AG04449 (cell line): ENCODE measurements at regions not wholly inside any gene's neighbourhood (a gene's known extent, or its start where the extent isn't known, plus 50 kb on each side); places are given as distances from the start of the nearest gene placed in this dataset.

ENCODE experiments used
- CTCF ChIA-PET: fragments of 350-600 bp; formaldehyde crosslinking; extraction: SDS; loops from one replicate; lab custom pipeline; 2021; ENCODE audit warnings: antibody characterized with exemption; lab: Yijun Ruan, JAX
- POLR2A ChIA-PET: fragments of 400-600, 350-600 bp; formaldehyde crosslinking; extraction: SDS; loops from one replicate; lab custom pipeline; 2020; ENCODE audit warnings: antibody characterized with exemption, inconsistent platforms; lab: Yijun Ruan, JAX
- DNase-seq: peaks from one replicate; pipeline ENCODE4 v3.0.0-alpha.2; 2010; ENCODE audit warnings: low read depth, low spot score
- H3K4me3 ChIP-seq: 2 replicates; pipeline ENCODE4 v1.5.1; 2011; ENCODE audit warnings: low read depth, mild to moderate bottlenecking, control low read depth, low read length
- CTCF ChIP-seq: IDR thresholded peaks from one replicate; pipeline ENCODE4 v1.5.1; 2011; ENCODE audit warnings: mild to moderate bottlenecking, moderate library complexity, low read length, control low read depth, inconsistent platforms; ENCODE audit not compliant: insufficient read depth; ENCODE audit errors: missing control alignments

GRCh38 chr5:56566374-56567249 is 248.7 kb upstream of the MAP3K1 start:
- TF ChIP-seq CTCF: no peak
- CTCF ChIA-PET: no interaction called here
- no peak overlapping the region for H3K4me3 ChIP-seq
- no peak for DNase-seq
- POLR2A ChIA-PET: no interaction called here

- no peak for TF ChIP-seq CTCF
- ChIA-PET POLR2A (no interaction called here), CTCF (interaction anchor here (1.1 kb wide), 1 partner anchor 12 kb away, joined by 3 read pairs; no protein-coding TSS in a partner anchor)
- no peak overlapping the region for H3K4me3 ChIP-seq
- no peak for DNase-seq
Observed at GRCh38 chr5:56565644-56566043, 249.7 kb upstream of the MAP3K1 start.

GRCh38 chr5:56565283-56565615 is 250.1 kb upstream of the MAP3K1 start:
- no peak for TF ChIP-seq CTCF
- CTCF ChIA-PET: interaction anchor here (1.1 kb wide), 1 partner anchor 12 kb away, joined by 3 read pairs; no protein-coding TSS in a partner anchor
- no peak overlapping the region for H3K4me3 ChIP-seq
- POLR2A ChIA-PET: no interaction called here
- DNase-seq: no peak

GRCh38 chr5:56564541-56565282 is 250.6 kb upstream of the MAP3K1 start:
- CTCF ChIA-PET: interaction anchor here (1.1 kb wide), 1 partner anchor 13 kb away, joined by 3 read pairs; no protein-coding TSS in a partner anchor
- DNase-seq: no peak
- H3K4me3 ChIP-seq: no peak overlapping the region
- no peak for TF ChIP-seq CTCF
- POLR2A ChIA-PET: no interaction called here

GRCh38 chr5:56561455-56561854 is 253.9 kb upstream of the MAP3K1 start:
- CTCF ChIA-PET: no interaction called here
- DNase-seq: no peak
- POLR2A ChIA-PET: no interaction called here
- H3K4me3 ChIP-seq: no peak overlapping the region
- TF ChIP-seq CTCF: no peak
